Gastroesophageal sphincter (tissue), 3 donors: ENCODE measurements at regions not wholly inside any gene's neighbourhood (a gene's known extent, or its start where the extent isn't known, plus 50 kb on each side); places are given as distances from the start of the nearest gene placed in this dataset.

Experiments used
- POLR2A ChIP-seq, 2 donors: fragments of 450-650 bp; IDR thresholded peaks; one replicate each; pipeline ENCODE4 v1.6.1; 2017; ENCODE audit warnings: antibody characterized with exemption in 2 of 2, mild to moderate bottlenecking in 2 of 2, moderate library complexity in 1 of 2
- POLR2AphosphoS5 ChIP-seq: sonication (generic); formaldehyde crosslinking; IDR thresholded peaks from one replicate; pipeline ENCODE4 v1.6.1; 2017; ENCODE audit warnings: antibody characterized with exemption
- TF ChIP-seq, protein P1 (sequence below), 4 experiments: fragments of 200-600 bp in 2 of 4; fragments of 450-650 bp in 2 of 4; sonication (generic) in 1 of 4; IDR thresholded peaks; one replicate each; pipeline ENCODE4 v1.5.1; 2017 to 2019; ENCODE audit warnings: antibody characterized with exemption in 4 of 4, mild to moderate bottlenecking in 2 of 4, moderate library complexity in 2 of 4

- TF ChIP-seq, protein P1, sequence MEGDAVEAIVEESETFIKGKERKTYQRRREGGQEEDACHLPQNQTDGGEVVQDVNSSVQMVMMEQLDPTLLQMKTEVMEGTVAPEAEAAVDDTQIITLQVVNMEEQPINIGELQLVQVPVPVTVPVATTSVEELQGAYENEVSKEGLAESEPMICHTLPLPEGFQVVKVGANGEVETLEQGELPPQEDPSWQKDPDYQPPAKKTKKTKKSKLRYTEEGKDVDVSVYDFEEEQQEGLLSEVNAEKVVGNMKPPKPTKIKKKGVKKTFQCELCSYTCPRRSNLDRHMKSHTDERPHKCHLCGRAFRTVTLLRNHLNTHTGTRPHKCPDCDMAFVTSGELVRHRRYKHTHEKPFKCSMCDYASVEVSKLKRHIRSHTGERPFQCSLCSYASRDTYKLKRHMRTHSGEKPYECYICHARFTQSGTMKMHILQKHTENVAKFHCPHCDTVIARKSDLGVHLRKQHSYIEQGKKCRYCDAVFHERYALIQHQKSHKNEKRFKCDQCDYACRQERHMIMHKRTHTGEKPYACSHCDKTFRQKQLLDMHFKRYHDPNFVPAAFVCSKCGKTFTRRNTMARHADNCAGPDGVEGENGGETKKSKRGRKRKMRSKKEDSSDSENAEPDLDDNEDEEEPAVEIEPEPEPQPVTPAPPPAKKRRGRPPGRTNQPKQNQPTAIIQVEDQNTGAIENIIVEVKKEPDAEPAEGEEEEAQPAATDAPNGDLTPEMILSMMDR (IDR thresholded peaks at IDR 0.05), result peak; percentile 62 to 82 (median 76)
- no peak for TF ChIP-seq POLR2A (IDR thresholded peaks at IDR 0.05)
- no peak for TF ChIP-seq POLR2AphosphoS5
Measured at GRCh38 chr7:35519971-35520809, 174.7 kb downstream of the HERPUD2 start.
